ENCODE measurements at regions not wholly inside any gene's neighbourhood (a gene's known extent, or its start where the extent isn't known, plus 50 kb on each side); places are given as distances from the start of the nearest gene placed in this dataset.

- TF ChIP-seq KDM4A (IDR thresholded peaks at IDR 0.05; ENCODE audit: low read depth, low read length, severe bottlenecking): no peak
- TF ChIP-seq CBX8 (IDR thresholded peaks at IDR 0.05; ENCODE audit: borderline replicate concordance, low read depth, low read length): no peak
- TF ChIP-seq EP300 (IDR thresholded peaks at IDR 0.05; ENCODE audit: borderline replicate concordance in 1 of 2, low read depth in 2 of 2, low read length in 2 of 2): no peak
These were observed 54.1 kb upstream of the UNC5C start (continued) for GRCh38 chr4:95602872-95603271.
